Myocyte (in vitro differentiated cells): ENCODE measurements at regions not wholly inside any gene's neighbourhood (a gene's known extent, or its start where the extent isn't known, plus 50 kb on each side); places are given as distances from the start of the nearest gene placed in this dataset.

Experiments
- DNase-seq: peaks from one replicate; pipeline ENCODE4 v3.0.0-alpha.2; 2012; ENCODE audit warnings: low read depth

DNA sequence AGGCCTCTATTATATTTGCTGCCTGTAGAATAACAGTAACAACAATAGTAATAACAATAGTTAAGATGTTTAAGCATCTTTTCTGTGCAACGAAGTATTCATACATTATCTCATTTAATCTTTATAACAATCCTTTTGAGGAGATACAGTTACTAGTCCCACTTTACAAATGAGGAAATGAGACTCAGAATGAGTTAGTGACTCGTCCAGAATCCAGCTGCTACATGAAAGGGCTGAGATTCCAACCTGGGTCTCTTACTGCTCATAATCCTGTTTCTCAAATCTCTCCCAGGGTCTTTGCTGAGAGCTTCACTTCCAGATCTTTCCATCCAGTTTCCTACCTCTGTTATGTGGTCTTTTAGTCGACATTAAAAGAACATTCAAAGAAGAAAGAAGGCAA is 173.7 kb upstream of the TMPO start:
- no peak for DNase-seq

DNA sequence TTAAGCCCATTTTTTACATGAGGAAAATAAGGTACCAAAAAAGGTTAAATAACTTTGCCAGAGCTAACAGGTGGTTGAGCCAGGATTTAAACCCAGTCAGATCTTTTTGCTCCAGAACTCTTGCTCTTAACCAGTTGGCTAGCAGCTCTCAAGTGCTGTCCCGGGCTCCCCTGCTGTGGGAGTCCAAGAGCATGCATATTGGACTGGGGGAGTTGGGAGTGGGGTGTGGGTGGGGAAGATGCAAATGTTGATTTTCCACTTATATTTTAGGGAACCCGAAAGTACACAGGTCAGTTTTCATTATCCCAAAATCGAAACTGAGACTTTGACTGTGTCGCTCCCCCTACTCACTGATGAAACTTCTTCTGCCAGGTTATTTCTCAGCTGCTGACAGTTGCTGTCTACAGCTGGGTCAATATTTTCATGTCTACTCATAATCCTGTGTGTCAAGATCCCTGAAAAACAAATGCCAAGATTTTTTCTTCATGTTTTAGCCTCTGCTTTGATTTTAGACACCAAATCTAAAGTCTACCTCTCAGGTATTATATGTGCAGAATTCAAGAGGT is 172.3 kb upstream of the TMPO start:
- DNase-seq = no peak

DNA sequence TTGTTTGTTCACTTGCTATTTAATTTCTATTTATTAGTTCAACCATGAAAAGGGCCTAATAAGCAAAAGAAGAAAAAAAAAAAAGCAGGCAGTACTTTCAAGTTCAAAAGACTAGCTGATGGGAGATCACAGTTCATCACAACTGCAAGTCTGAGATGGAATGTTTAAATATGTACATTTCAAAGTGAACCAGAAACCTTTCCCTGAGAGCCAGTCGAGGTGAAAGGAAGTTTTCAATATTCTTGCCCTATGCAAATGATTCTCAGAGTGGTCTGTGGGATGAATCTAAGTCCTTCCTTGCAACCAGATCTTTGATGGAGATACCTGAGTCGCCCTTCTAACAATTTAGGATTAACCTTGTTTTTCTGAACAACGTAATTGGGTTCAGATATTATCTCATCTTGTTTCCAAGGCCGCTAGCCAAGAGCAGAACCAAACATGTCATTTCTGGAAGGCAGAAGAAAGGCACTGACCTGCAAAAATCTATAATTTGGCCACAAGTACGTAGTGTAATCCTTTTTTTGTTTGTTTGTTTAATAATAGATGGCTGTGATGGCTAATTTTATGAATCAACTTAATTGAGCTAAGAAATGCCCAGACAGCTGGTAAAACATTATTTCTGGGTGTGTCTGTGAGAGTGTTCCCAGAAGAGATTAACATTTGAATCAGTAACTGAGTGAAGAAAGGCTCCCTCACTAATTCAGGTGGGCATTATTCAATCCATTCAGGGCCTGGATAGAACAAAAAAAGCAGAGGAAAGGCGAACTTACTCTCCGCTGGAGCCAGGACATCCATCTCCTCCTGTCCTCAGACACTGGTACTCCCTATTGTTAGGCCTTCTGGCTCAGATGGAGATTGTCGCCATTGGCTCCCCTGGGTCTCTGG is 171.1 kb upstream of the TMPO start:
- no peak for DNase-seq

DNA sequence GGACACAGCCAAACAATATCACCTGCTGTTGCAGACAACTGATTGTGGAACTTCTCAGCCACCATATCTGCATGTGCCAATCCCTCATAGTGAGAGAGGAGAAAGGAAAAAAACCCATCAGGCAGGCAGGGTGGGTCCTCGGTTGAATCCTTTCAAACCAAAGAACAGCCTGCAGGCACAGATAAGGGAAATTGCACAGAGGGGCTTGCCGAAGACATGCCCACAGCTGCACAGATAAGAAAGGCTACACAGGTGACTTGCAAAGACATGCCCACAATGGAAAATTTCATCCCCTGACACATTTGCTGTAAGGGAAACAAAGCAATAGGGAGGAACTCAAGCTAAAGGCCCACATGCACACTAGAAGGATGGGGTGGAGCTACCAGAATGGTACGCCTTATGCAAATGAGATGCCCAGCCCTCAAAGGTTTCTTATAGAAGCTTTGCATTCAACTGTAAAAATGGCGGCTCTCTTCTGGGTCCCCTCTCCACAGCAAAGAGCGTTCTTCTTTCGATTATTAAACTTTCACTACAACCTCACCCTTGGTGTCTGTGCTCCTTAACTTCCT is 170.0 kb upstream of the TMPO start:
- no peak for DNase-seq

DNA sequence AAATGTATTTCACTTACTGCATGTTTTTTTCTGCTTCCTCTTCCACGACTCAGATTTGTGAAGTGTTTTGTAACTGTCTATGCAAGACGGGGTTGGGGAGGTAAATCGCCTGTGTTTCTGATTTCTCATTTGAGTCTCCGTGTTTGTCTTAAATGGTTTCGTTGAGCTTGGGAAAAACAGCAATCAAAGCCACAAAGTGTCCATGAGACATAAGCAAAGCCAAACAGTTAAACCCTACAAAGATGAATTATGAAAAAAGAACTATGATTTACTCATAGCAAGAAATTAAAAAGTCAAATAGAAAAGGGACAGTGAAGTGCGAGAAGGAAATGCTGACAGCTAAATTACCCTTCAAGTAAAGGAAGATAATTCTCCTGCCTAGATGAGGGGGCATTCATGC is 164.3 kb upstream of the TMPO start:
- no peak for DNase-seq

DNA sequence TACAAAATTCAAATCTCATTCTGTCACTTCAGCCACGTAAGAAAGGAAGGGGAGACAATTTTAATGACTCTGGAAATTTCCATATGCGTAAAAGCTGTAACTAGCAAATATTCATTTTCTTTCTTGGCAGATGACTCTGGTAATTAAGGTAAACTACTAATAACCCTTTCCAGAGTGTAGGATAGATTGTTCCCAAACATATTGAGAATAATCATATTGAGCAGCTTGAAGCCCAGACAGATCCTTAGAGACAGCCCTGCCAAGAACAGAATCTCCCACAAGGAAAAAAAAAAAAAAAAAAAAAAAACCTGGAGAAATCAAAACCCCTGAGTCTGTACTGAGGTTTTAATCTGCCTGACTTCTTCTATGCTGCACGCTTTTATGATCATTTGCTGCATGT is 163.6 kb upstream of the TMPO start:
- no peak for DNase-seq

DNA sequence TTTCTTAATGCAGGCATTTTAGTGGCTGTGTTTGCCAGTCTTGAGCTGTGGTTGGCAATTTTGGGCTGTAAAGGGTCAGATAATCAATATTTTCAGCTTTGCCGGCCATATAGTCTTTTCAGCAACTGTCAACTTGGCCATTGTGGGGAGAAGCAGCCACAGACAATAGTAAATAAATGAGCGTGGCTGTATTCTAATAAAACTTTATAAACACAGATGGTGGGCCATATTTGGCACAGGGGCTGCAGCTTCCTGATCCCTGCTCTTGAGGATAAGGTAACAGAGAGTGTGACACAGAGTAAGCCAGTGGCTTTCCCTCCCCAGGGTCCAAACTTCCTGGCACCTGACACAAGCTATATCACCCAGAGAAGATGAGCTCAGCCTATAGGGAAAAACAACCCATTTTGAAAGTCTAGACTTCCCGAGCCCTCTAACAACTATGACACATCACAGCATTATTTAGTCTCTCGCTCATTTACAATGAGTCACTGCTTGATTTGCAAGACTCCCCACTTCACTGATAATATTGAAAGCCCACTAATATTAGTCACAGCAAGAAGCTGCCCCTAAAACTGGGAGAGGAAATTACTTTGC is 163.1 kb upstream of the TMPO start:
- no peak for DNase-seq

DNA sequence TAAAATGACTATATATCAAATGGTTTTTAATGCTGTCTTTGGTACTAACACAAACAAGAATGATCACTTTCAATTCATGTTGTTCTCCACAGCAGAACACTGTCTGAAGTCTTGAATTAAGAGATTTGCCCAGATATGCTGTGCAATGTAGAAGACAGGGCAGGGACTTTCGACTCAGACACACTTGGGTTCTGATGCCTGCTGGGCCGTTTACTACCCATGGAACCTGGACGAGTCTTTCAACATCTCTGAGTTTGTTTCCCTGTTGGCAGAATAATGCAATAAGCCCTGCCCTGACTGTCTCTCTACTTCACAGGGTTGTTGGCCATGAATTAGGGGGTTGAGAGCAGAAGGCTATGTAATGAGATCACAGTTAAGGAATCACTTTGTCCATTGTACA is 162.6 kb upstream of the TMPO start:
- DNase-seq = no peak

DNA sequence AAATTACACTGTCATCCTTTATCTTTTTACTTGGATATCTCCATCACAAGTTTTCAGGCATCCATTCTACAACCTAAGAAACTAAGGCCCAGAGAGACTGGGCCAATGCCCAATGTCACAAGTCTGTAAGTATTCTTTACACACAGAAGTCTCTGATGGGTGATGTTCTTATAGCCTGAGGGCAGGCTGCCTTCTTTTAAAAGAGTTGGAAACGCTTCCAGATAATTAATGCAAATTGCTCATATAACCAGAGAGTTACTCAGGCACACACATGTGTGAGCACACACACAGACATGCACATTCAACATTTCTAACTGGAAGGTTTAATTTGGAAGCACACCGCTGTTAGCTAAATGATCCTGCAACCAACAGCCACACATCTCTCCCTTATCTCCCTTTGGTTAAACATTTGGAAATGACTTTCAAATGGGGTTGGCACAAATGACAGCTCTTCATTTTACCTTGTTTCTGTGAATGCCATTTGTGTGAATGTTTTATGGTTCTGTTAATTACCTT is 160.8 kb upstream of the TMPO start:
- DNase-seq = no peak

DNA sequence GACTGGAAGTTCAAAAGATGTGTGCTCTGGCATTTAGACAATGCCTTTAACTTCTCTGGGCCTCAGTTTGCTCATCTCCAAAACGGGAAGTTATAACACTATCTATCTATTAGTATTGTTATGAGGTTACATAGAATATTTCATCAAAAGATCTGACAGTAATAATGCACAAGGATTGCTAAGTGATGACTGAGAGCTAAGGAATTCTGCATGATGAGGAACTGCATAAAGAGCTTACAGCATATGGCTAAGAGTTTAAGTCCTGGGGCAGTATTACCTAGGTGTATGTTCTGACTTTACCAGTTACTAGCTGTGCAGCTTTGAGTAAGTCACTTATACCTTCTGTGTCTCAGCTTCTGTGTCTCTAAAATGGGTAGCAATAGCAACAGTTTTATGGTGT is 160.1 kb upstream of the TMPO start:
- no peak for DNase-seq

DNA sequence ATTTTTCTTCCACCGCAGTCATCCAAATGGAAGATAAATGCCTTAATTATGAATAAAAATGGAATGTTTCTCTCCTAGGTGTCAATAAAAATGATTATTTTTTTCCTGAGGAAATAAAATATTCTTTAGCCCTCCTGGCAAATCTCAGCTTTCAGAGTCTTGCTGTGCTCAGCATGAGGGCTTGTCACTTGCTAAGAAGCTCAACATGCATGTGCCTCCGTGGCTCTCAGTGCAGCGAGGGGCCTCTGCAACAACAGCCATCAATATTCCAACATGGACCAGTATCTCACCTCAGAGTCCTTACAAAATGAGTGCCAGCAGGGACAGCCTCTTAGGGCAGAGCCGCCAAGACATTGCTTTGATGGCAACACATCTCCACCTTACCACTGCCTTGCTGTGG is 159.5 kb upstream of the TMPO start:
- no peak for DNase-seq

DNA sequence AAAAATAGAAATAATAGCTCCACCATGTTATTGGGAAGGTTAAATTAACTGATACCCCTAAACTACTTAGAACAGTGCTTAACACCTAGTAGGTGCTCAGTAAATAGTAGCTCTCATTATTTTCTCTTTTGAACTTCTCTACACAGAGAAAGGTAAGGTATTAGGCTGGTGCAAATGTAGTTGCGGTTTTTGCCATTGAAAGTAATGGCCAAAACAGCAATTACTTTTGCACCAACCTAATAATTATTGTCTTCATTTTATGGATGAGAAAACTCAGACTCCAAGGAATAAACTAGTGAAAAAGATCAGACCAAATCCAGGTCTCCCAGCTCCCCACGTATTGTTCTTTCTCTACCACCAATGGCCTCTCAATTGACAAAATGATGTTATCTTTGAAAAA is 157.2 kb upstream of the TMPO start:
- no peak for DNase-seq

DNA sequence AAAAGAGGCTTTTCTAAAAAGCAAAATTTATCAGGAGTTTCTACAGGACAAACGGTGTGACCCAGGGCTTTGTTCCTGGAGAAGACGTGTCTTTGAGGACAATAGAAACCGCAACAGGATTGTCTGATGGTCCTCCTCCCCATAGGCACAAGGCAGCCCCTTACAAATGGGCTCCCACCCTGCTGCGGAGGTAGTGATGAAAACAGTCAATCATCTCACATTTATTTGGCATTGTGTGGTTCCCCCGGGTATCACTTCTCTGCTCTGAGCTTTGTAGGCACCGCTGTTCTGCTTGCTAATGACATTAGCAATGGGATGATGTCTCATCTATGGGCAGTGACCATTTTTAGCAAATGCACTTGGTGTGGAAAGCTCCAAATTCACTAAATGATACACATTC is 155.5 kb upstream of the TMPO start:
- DNase-seq = no peak

DNA sequence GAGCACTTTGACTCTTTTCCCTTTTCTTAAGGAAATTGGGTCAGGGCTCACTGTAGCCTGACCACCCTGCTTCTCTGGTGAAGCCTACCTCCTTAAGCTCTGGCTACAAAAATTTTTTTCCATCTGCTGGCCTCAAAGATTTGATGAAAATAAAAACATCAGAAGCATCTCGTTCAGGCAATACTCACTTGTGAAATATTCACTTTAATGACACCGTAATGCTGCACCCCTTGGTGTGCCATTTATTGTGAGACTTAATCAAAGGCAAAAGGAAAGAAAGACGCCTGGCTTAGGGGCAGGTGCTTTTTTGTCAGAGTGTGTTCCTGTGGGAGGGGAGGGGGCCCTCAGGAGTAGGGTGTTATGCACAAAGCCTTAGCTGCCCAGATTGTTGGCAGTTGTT is 155.0 kb upstream of the TMPO start:
- DNase-seq = no peak

DNA sequence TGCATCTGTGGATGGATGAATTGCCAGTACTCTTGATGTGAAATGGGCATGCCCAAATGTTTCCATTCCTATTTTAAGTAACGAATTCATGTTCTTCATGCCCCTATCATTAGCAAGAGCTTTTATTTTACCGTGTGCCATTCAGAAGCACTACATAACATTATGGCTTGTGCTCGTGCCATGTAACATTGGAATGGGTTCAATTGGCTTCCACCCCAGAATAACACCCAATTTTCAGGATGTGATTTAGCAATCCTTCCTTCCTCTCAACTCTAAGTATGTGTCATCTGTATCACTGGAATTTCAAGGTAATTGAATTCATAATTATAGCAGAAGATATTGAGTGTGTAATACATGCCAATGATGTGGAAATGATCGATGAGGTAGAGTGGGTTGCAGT is 145.8 kb upstream of the TMPO start:
- no peak for DNase-seq

DNA sequence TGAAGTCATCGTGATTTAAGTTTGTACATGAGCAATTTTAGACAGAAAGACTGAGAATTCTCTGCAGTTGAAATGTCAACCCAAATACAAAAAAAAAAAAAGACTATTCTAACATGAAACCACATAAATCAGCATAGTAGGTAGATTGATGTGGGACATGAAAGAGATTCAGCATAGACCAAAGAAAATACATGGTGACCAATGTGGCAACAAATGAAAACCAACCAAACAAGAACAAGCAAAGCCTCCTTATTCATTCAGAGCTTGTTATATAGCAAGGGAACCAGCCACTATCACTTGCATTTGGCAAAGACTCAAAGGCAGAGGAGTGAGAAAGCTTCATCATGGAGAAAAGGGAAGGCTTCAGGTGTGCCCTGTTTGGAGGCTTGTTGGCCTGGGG is 144.4 kb upstream of the TMPO start:
- DNase-seq = no peak

DNA sequence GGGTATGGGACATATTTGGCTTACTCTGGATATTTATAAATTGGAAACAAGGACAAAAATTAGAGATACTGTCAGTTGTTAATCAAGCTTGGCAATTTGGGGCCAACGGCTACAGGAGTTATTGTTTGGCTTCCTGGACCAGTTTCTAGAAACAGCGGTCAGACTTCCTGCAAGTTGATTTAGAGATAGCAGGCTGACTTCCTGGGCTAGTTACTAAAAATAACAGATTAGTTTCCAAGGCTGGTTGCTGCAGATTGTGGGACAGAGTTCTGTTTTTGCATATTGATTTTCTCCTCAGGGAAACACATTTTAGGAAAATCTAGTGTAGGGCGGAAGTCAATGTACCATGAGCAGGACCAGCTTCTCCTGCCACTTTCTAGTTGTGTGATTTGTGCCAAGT is 144.0 kb upstream of the TMPO start:
- no peak for DNase-seq

DNA sequence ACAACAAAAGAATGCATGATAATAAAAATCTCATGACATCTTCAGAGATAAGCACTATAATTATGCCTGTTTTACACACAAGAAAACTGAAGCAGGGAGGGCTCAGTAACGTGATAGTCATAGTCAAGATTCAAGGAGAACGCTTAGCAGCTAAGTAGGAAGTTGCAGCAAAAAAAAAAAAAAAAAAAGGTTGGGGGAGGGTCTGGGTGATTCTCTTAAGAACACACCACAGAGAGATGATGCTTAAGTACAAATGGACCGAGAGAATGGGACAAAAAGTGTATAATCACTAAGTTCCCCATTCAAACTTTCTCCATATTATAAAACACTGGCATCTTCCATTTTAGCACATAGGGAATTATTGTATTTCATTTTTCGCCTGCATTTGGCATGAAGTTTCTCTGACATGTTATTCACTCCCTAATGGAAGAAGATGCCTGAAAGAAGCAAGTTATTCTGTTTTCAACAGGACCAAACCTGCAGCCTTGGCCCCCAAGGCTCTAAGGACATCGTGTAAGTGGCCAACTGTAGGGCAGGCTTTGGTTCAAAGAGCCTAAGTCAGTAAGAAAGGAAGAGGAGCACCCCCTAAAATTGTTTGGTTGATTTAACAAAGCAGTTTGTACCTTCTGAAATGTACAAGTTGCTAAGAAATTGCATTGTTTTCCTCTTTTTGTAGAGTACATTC is 142.9 kb upstream of the TMPO start:
- DNase-seq = no peak

DNA sequence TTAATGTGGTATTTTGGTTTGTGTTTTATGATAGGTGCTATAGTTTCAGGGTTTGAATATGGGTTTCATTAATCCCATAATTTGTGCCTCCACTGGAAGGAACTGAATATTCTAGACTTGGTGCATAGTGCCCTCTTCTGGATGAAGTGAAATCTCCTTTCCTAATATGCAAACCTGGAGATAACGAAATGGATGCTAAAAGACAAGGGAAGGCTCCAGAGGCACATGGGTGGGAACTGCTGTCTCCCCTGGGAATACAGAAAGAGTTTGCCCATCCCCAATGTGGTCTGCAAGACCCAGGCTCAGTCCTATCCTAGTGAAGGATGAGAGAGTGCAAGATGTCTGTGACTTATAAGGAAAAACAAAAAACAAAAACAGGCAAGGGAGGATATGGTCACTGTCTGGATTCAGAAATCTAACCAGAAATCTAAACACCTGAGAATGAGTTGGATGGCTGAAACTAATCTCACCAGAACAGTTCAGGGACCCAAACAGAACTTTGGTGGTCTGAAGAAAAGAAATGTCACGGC is 142.3 kb upstream of the TMPO start:
- peak; percentile 67 for DNase-seq

DNA sequence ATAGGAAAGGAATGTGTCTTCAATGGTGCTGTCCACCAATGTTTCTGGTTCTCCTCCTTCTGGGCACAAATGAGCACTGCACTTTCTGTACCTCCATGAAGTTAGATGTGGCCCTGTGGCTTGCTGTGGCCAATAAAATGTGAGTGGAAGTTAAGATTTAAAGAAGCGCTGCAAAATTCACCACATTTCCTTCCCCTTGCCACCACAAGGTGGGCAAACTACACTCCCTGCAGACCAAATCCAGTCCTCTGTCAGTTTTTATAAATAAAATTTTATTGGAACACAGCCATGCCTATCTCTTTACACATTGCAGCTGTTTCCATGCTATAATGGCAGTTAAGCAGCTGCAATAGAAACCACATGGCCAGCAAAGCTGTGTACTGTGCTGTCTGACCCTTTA is 141.4 kb upstream of the TMPO start:
- DNase-seq = peak; percentile 83

DNA sequence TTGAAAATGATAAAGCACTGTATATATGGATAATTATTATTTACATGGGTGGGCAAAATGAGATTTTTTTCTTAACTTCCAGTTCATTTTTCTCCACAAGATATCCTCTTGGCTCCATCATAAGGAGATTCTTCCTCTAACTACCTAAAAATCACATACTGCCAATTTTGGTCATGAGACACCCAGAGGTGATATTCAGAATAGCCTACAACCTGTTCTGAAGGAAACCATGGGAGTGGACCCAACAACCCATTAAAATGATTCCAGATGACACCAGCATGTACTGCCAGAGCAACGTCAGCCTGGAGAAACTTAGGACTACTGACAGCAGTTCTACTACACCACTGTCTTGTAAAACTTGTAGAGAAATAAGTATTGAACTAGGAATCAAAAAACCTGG is 136.3 kb upstream of the TMPO start:
- no peak for DNase-seq
